ENCODE measurements at regions not wholly inside any gene's neighbourhood (a gene's known extent, or its start where the extent isn't known, plus 50 kb on each side); places are given as distances from the start of the nearest gene placed in this dataset.

DNA sequence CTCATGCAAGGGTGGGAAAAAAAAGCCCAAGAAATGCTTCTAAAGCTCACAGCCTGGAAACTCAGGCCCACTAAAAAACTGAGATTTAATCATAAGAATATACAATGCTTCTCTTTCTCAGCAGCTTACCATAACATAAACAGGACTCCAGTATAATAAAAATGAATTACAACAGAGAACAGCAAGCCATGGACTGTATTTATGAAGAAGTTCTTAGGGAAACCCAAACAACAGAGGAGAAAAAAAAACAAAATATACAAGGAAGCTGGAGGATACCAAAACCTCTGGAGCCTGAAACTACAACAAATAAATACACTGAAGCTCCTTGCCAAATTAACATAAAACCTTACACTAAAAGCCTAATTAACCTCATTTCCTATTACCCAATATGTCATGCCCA is 187.8 kb downstream of the RDH14 start:
- TF ChIP-seq POLR2AphosphoS5 (IDR thresholded peaks at IDR 0.05; ENCODE audit: borderline replicate concordance, low read depth, low read length) (no peak), EZH2 (IDR thresholded peaks at IDR 0.05) (no peak)

Measured in SK-N-MC (cell line).